Ureter (tissue), 1 donor: ENCODE measurements at regions not wholly inside any gene's neighbourhood (a gene's known extent, or its start where the extent isn't known, plus 50 kb on each side); places are given as distances from the start of the nearest gene placed in this dataset.

ENCODE experiments used
- DNase-seq: peaks from one replicate; pipeline ENCODE4 v3.0.0-alpha.2; 2020; ENCODE audit warnings: low spot score
- donor health status: DM: yes; HTN: yes; CAD: no.

GRCh38 chr9:2923766-2924379, 80.0 kb upstream of the PUM3 start:
- DNase-seq: no peak

- DNase-seq: no peak
These were observed 75.5 kb upstream of the PUM3 start for GRCh38 chr9:2919347-2919746.

- DNase-seq: no peak
These were observed 72.6 kb upstream of the PUM3 start for GRCh38 chr9:2916382-2916985.

GRCh38 chr9:2913026-2913425, 69.1 kb upstream of the PUM3 start:
- no peak for DNase-seq

GRCh38 chr9:2907411-2907810, 63.5 kb upstream of the PUM3 start:
- no peak for DNase-seq

- no peak for DNase-seq
These were observed 60.5 kb upstream of the PUM3 start for GRCh38 chr9:2904242-2904930.
